ENCODE measurements at regions not wholly inside any gene's neighbourhood (a gene's known extent, or its start where the extent isn't known, plus 50 kb on each side); places are given as distances from the start of the nearest gene placed in this dataset.
"Not testable (repeated sequence)": the region's sequence is repeated elsewhere in the genome, so short reads cannot be mapped to it uniquely, and the experiment has no call there.

GRCh38 chr9:25310961-25311360, 367.3 kb downstream of the TUSC1 start:
- Histone ChIP-seq H3K4me1 (ENCODE audit: control insufficient read depth, insufficient read depth, low read length) (no peaks in the 10 kb centered on the region), H3K27ac (ENCODE audit: insufficient read depth, low read depth, low read length, poor library complexity, severe bottlenecking) (no peak overlapping the region)
- WGBS, 2 experiments: 88 to 94% methylated on average over 1 of the region's 1 CpG

GRCh38 chr9:25308549-25308948, 369.7 kb downstream of the TUSC1 start:
- H3K27me3 ChIP-seq (ENCODE audit: control insufficient read depth, insufficient read depth, low read length, poor library complexity, severe bottlenecking): no peaks in the 10 kb centered on the region
- H3K4me3 ChIP-seq (ENCODE audit: insufficient read depth, low read depth, low read length): no peak overlapping the region
- 94 to 100% methylated on average over 1 of the region's 1 CpG for WGBS, 2 experiments
- H3K36me3 ChIP-seq (ENCODE audit: control insufficient read depth, insufficient read depth, low read length): no peaks in the 10 kb centered on the region
- no peaks in the 10 kb centered on the region for H3K4me1 ChIP-seq (ENCODE audit: control insufficient read depth, insufficient read depth, low read length)
- no peaks in the 10 kb centered on the region for H3K9me3 ChIP-seq (ENCODE audit: control insufficient read depth, low read length)
- H3K27ac ChIP-seq (ENCODE audit: insufficient read depth, low read depth, low read length, poor library complexity, severe bottlenecking): no peak overlapping the region

More at GRCh38 chr9:25310961-25311360, 367.3 kb downstream of the TUSC1 start:
- Histone ChIP-seq H3K9me3 (ENCODE audit: control insufficient read depth, low read length) (no peaks in the 10 kb centered on the region), H3K4me3 (ENCODE audit: insufficient read depth, low read depth, low read length) (no peak overlapping the region), H3K27me3 (ENCODE audit: control insufficient read depth, insufficient read depth, low read length, poor library complexity, severe bottlenecking) (no peaks in the 10 kb centered on the region), H3K36me3 (ENCODE audit: control insufficient read depth, insufficient read depth, low read length) (no peaks in the 10 kb centered on the region)

GRCh38 chr9:25302601-25303000, 375.6 kb downstream of the TUSC1 start:
- no peaks in the 10 kb centered on the region for H3K36me3 ChIP-seq (ENCODE audit: control insufficient read depth, insufficient read depth, low read length)
- no peaks in the 10 kb centered on the region for H3K4me1 ChIP-seq (ENCODE audit: control insufficient read depth, insufficient read depth, low read length)
- H3K4me3 ChIP-seq (ENCODE audit: insufficient read depth, low read depth, low read length): no peak overlapping the region
- no peaks in the 10 kb centered on the region for H3K9me3 ChIP-seq (ENCODE audit: control insufficient read depth, low read length)
- no peak overlapping the region for H3K27ac ChIP-seq (ENCODE audit: insufficient read depth, low read depth, low read length, poor library complexity, severe bottlenecking)
- WGBS, 2 experiments: 88 to 94% methylated on average over 1 of the region's 1 CpG
- H3K27me3 ChIP-seq (ENCODE audit: control insufficient read depth, insufficient read depth, low read length, poor library complexity, severe bottlenecking): no peaks in the 10 kb centered on the region

- H3K36me3 ChIP-seq (ENCODE audit: control insufficient read depth, insufficient read depth, low read length); H3K27ac ChIP-seq (ENCODE audit: insufficient read depth, low read depth, low read length, poor library complexity, severe bottlenecking); H3K27me3 ChIP-seq (ENCODE audit: control insufficient read depth, insufficient read depth, low read length, poor library complexity, severe bottlenecking); H3K4me1 ChIP-seq (ENCODE audit: control insufficient read depth, insufficient read depth, low read length); H3K4me3 ChIP-seq (ENCODE audit: insufficient read depth, low read depth, low read length); H3K9me3 ChIP-seq (ENCODE audit: control insufficient read depth, low read length): not testable (repeated sequence)
- 94 to 96% methylated on average over 5 of the region's 5 CpGs for WGBS, 2 experiments
These were observed 390.0 kb downstream of the TUSC1 start for GRCh38 chr9:25288195-25288594.

GRCh38 chr9:25284365-25284764, 393.9 kb downstream of the TUSC1 start:
- WGBS, 2 experiments: 83 to 92% methylated on average over 1 of the region's 1 CpG
- no peaks in the 10 kb centered on the region for H3K36me3 ChIP-seq (ENCODE audit: control insufficient read depth, insufficient read depth, low read length)
- no peak overlapping the region for H3K27ac ChIP-seq (ENCODE audit: insufficient read depth, low read depth, low read length, poor library complexity, severe bottlenecking)
- H3K4me3 ChIP-seq (ENCODE audit: insufficient read depth, low read depth, low read length): no peak overlapping the region
- no peaks in the 10 kb centered on the region for H3K9me3 ChIP-seq (ENCODE audit: control insufficient read depth, low read length)
- H3K4me1 ChIP-seq (ENCODE audit: control insufficient read depth, insufficient read depth, low read length): no peaks in the 10 kb centered on the region
- H3K27me3 ChIP-seq (ENCODE audit: control insufficient read depth, insufficient read depth, low read length, poor library complexity, severe bottlenecking): no peaks in the 10 kb centered on the region

GRCh38 chr9:25282946-25283345, 395.3 kb downstream of the TUSC1 start:
- Histone ChIP-seq H3K27ac (ENCODE audit: insufficient read depth, low read depth, low read length, poor library complexity, severe bottlenecking) (no peak overlapping the region), H3K4me1 (ENCODE audit: control insufficient read depth, insufficient read depth, low read length) (no peaks in the 10 kb centered on the region), H3K4me3 (ENCODE audit: insufficient read depth, low read depth, low read length) (no peak overlapping the region), H3K36me3 (ENCODE audit: control insufficient read depth, insufficient read depth, low read length) (no peaks in the 10 kb centered on the region), H3K9me3 (ENCODE audit: control insufficient read depth, low read length) (no peaks in the 10 kb centered on the region), H3K27me3 (ENCODE audit: control insufficient read depth, insufficient read depth, low read length, poor library complexity, severe bottlenecking) (no peaks in the 10 kb centered on the region)
- WGBS, 2 experiments: 91 to 100% methylated on average over 1 of the region's 1 CpG

- Histone ChIP-seq H3K9me3 (ENCODE audit: control insufficient read depth, low read length) (no peaks in the 10 kb centered on the region), H3K4me1 (ENCODE audit: control insufficient read depth, insufficient read depth, low read length) (no peaks in the 10 kb centered on the region), H3K27me3 (ENCODE audit: control insufficient read depth, insufficient read depth, low read length, poor library complexity, severe bottlenecking) (no peaks in the 10 kb centered on the region), H3K4me3 (ENCODE audit: insufficient read depth, low read depth, low read length) (no peak overlapping the region), H3K27ac (ENCODE audit: insufficient read depth, low read depth, low read length, poor library complexity, severe bottlenecking) (no peak overlapping the region), H3K36me3 (ENCODE audit: control insufficient read depth, insufficient read depth, low read length) (no peaks in the 10 kb centered on the region)
- 98 to 100% methylated on average over 3 to 4 of the region's 4 CpGs for WGBS, 2 experiments
These were observed 416.8 kb downstream of the TUSC1 start for GRCh38 chr9:25261445-25261844.

- H3K27ac ChIP-seq (ENCODE audit: insufficient read depth, low read depth, low read length, poor library complexity, severe bottlenecking): no peak overlapping the region
- H3K4me3 ChIP-seq (ENCODE audit: insufficient read depth, low read depth, low read length): no peak overlapping the region
- WGBS, 2 experiments: no CpG with 5 or more reads among the region's 1 CpG
- no peaks in the 10 kb centered on the region for H3K27me3 ChIP-seq (ENCODE audit: control insufficient read depth, insufficient read depth, low read length, poor library complexity, severe bottlenecking)
- no peaks in the 10 kb centered on the region for H3K4me1 ChIP-seq (ENCODE audit: control insufficient read depth, insufficient read depth, low read length)
- no peaks in the 10 kb centered on the region for H3K9me3 ChIP-seq (ENCODE audit: control insufficient read depth, low read length)
- H3K36me3 ChIP-seq (ENCODE audit: control insufficient read depth, insufficient read depth, low read length): no peaks in the 10 kb centered on the region
These were observed 418.2 kb downstream of the TUSC1 start for GRCh38 chr9:25260046-25260445.

GRCh38 chr9:25255216-25255615, 423.0 kb downstream of the TUSC1 start:
- no peaks in the 10 kb centered on the region for H3K36me3 ChIP-seq (ENCODE audit: control insufficient read depth, insufficient read depth, low read length)
- no peaks in the 10 kb centered on the region for H3K27me3 ChIP-seq (ENCODE audit: control insufficient read depth, insufficient read depth, low read length, poor library complexity, severe bottlenecking)
- no peak overlapping the region for H3K4me3 ChIP-seq (ENCODE audit: insufficient read depth, low read depth, low read length)
- no peaks in the 10 kb centered on the region for H3K9me3 ChIP-seq (ENCODE audit: control insufficient read depth, low read length)
- no peaks in the 10 kb centered on the region for H3K4me1 ChIP-seq (ENCODE audit: control insufficient read depth, insufficient read depth, low read length)
- no peak overlapping the region for H3K27ac ChIP-seq (ENCODE audit: insufficient read depth, low read depth, low read length, poor library complexity, severe bottlenecking)
- WGBS, 2 experiments: 95 to 96% methylated on average over 5 of the region's 5 CpGs

- Histone ChIP-seq H3K27me3 (ENCODE audit: control insufficient read depth, insufficient read depth, low read length, poor library complexity, severe bottlenecking) (no peaks in the 10 kb centered on the region), H3K27ac (ENCODE audit: insufficient read depth, low read depth, low read length, poor library complexity, severe bottlenecking) (no peak overlapping the region), H3K9me3 (ENCODE audit: control insufficient read depth, low read length) (no peaks in the 10 kb centered on the region), H3K36me3 (ENCODE audit: control insufficient read depth, insufficient read depth, low read length) (no peaks in the 10 kb centered on the region), H3K4me3 (ENCODE audit: insufficient read depth, low read depth, low read length) (no peak overlapping the region), H3K4me1 (ENCODE audit: control insufficient read depth, insufficient read depth, low read length) (no peaks in the 10 kb centered on the region)
- WGBS, 2 experiments: 83 to 84% methylated on average over 2 of the region's 2 CpGs
These were observed 424.2 kb downstream of the TUSC1 start for GRCh38 chr9:25254051-25254450.

GRCh38 chr9:25241421-25241820, 436.8 kb downstream of the TUSC1 start:
- no peaks in the 10 kb centered on the region for H3K4me1 ChIP-seq (ENCODE audit: control insufficient read depth, insufficient read depth, low read length)
- H3K4me3 ChIP-seq (ENCODE audit: insufficient read depth, low read depth, low read length): no peak overlapping the region
- H3K27ac ChIP-seq (ENCODE audit: insufficient read depth, low read depth, low read length, poor library complexity, severe bottlenecking): no peak overlapping the region
- H3K9me3 ChIP-seq (ENCODE audit: control insufficient read depth, low read length): no peaks in the 10 kb centered on the region
- H3K36me3 ChIP-seq (ENCODE audit: control insufficient read depth, insufficient read depth, low read length): no peaks in the 10 kb centered on the region
- 78 to 96% methylated on average over 2 to 3 of the region's 3 CpGs for WGBS, 2 experiments
- H3K27me3 ChIP-seq (ENCODE audit: control insufficient read depth, insufficient read depth, low read length, poor library complexity, severe bottlenecking): no peaks in the 10 kb centered on the region

All from ectodermal cell (in vitro differentiated cells).